ENCODE measurements at regions not wholly inside any gene's neighbourhood (a gene's known extent, or its start where the extent isn't known, plus 50 kb on each side); places are given as distances from the start of the nearest gene placed in this dataset.
"Not testable (repeated sequence)": the region's sequence is repeated elsewhere in the genome, so short reads cannot be mapped to it uniquely, and the experiment has no call there.

GRCh38 chr2:234406085-234406484 is 90.8 kb downstream of the ARL4C start:
- DNase-seq (ENCODE audit: low read depth), result peak; percentile 18

DNA sequence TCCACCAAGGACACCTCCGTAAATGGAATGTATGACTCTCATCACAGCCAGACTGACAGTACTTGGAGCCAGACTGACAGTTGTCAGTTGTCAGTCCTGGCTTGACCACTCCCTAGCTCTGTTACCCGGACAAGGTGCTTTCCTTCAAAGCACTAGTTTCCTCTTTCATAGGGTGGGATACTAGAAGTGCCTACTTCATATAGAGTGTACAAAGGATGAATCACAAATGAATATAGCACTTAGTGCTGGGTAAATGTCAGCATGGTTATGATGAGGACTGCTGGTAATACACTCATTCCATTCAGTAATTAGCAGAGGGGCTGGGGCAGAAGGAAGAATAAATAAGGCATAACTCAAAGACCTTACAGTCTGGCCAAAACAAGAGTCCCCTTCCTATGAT is 91.4 kb downstream of the ARL4C start:
- DNase-seq (ENCODE audit: low read depth), result no peak

GRCh38 chr2:234404957-234405356 is 91.9 kb downstream of the ARL4C start:
- DNase-seq (ENCODE audit: low read depth), result no peak

- no peak for DNase-seq (ENCODE audit: low read depth)
Observed at GRCh38 chr2:234403751-234404150, 93.1 kb downstream of the ARL4C start.

DNA sequence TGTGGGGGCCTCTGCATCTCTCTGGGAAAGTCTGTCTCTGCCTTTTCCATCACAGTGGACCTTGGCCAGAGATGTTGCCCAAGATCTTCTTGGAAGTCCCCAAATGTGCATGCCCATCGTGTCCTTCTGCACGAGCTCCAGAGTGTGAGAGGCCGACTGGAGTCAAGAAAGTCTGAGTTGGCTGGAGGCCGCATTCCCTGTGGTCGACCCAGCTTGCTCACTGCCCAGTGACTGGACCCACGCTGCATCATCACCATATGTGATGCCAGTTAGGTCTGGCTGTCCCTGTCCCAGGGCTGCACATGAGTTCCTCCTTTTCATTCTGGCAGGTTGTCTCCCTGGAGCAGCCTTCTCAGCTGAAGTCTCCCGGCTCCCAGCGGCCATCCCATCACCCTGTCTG is 93.8 kb downstream of the ARL4C start:
- peak; percentile 86 for DNase-seq (ENCODE audit: low read depth)

DNA sequence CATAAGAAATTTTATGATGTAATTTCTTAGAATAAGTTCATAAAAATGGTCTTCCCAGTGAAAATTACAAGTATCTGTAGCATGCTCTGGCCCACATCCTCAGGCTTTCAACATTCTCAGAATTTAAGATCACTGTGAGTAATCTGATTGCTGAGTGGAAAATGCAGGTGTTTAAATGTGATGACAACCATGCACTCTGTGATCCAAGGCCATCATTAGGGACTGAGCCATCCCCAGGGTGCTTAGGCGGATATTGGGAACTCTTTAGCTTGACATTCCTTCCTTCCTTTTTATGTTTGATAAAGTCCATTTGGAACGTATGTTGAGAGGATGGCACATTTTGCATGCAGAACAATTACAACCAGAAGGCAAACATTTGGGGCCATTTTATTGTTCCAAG is 95.5 kb downstream of the ARL4C start:
- no peak for DNase-seq (ENCODE audit: low read depth)

DNA sequence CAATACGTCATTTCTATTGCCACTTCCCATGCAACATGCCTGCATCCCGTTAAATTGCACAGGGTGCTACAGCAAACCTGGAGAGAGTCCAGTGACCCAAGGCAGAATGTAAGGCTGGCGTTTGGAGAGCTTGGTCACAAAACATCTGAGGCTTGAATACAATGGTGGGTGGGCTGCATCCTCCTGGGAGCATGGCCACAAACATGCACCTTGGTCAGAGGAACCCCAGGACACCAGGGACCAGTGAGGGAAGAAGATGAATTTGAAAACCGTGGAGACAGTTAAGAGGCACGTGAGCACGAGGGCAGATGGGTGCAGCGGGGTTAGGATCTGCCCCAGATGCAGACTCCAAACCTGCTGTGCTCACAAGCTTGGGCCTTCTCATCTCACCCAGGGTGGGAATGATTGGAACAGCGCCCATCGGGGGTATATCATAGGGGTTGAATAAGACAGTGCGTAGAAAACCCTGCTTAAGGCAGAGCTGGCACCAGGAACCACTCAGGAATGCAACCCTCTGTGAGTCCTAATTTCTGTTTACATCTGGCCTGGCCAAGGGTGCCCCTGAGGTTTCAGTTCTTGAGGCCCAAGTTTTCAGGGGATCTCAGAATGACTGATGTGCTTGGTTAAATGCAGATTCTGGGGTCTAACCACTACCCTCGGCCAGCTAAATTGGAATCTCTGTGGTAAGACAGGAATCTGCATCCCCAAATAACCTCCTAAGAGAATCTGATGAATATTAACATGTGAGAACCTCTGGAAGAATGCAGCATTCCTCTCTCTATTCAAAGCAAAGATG is 97.2 kb downstream of the ARL4C start:
- peak; percentile 68 for DNase-seq (ENCODE audit: low read depth)

DNA sequence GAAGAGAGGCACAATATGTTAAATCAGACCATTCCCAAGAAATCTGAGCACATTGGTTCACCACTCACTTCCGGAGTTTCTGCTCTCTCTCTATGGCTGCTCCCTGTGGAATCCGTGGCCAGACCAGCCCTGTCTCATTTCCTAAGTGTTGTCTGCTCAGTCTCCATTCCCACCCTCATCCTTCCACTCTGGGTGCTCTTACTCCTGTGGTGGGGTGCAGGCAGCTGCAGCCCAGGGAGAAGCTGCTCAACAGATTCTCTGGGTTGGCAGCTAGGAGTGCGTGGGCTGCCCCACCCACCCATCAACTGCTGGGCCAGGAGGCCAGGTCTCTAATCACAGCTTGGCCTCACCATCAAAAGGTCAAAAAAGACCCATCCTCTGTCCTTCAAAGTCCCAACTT is 98.3 kb downstream of the ARL4C start:
- DNase-seq (ENCODE audit: low read depth), result no peak

GRCh38 chr2:234395891-234396420 is 100.9 kb downstream of the ARL4C start:
- no peak for DNase-seq (ENCODE audit: low read depth)

DNA sequence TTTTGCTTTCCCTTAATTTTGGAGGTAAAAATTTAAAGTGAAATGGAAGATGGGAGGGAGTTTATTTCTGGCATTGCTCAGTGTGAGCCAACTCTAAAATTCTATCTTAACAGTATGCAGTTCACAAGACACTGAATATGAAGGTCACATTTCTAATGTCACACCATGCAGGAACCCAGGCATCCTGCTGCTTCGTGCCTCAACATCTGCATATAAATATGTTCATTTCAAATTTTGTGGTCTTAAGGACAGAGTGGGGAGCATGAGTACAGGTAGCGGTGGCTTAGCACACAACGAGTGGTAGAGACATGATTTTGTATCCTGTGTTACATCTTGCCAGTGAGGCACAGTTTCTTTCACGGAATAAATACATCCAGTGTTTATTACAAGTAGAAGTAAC is 102.4 kb downstream of the ARL4C start:
- DNase-seq (ENCODE audit: low read depth), result no peak

DNA sequence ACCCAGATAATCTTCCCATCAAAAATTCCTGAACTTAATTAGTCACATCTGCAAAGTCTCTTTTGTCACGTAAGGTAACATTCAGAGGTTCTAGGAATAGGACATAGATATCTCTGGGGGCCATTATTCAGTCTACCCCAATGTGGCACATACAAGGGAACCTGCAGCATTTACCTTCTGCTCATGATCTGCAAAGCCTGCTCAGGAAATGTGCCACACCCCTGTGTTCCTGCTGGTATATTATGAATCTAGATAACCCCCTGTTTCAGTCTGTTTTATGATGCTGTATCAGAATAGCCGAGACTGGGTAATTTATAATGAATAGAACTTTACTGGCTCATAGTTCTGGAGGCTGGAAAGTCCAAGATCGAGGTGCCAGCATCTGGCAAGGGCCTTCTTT is 103.5 kb downstream of the ARL4C start:
- no peak for DNase-seq (ENCODE audit: low read depth)

- DNase-seq (ENCODE audit: low read depth), result peak; percentile 15
Observed at GRCh38 chr2:234392041-234392615, 104.8 kb downstream of the ARL4C start.

GRCh38 chr2:234391625-234392024 is 105.3 kb downstream of the ARL4C start:
- DNase-seq (ENCODE audit: low read depth), result no peak

GRCh38 chr2:234389661-234390060 is 107.2 kb downstream of the ARL4C start:
- DNase-seq (ENCODE audit: low read depth), result not testable (repeated sequence)

GRCh38 chr2:234388591-234388990 is 108.3 kb downstream of the ARL4C start:
- DNase-seq (ENCODE audit: low read depth), result no peak

GRCh38 chr2:234386971-234387370 is 109.9 kb downstream of the ARL4C start:
- DNase-seq (ENCODE audit: low read depth), result no peak

GRCh38 chr2:234382131-234382530 is 114.8 kb downstream of the ARL4C start:
- DNase-seq (ENCODE audit: low read depth), result no peak

DNA sequence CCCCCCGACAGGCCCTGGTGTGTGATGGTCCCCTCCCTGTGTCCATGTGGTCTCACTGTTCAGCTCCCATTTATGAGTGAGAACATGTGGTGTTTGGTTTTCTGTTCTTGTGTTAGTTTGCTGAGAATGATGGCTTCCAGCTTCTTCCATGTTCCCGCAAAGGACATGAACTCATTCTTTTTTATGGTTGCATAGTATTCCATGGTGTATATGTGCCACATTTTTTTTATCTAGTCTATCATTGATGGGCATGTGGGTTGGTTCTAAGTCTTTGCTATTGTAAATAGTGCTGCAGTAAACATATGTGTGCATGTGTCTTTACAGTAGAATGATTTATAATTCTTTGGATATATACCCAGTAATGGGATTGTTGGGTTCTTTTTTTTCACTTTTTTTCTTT is 117.9 kb downstream of the ARL4C start:
- DNase-seq (ENCODE audit: low read depth), result not testable (repeated sequence)

DNA sequence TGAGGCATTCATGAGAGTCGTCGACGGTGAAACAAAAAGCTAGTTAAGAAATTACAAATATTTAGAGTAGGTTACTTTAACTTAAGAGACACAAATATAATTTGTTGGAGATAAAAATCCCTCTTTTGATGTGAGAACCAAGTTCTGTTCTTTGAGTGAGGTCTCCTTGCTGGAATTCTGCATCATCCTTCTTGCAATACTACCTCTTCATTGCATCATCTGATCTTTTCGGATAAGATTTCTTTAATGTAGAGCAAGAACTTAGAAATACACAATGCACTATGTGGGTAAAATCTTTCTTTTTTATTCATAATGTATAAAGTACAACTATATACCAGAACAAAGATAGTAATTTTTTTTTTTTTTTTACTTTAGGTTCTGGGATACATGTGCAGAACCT is 118.4 kb downstream of the ARL4C start:
- DNase-seq (ENCODE audit: low read depth), result no peak

GRCh38 chr2:234377761-234378391 is 119.0 kb downstream of the ARL4C start:
- peak; percentile 31 for DNase-seq (ENCODE audit: low read depth)

DNA sequence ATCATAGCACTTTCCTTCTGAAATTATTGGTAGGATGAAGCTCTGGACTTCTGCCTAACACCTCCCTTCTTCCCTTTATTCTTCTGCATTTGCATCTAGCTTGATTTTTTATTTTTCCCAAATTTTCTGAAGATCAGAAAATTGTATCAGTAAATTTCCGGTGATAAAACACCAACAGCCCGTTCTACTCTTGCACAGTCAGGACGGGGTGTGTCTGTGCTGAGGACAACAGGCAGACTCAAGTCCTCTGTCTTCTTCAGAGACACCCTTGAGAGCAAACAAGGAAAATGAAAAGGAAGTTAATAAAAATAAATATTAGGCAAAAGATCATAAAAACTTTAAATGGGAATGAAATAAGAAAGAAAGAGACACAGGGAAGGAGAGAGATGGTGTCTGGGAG is 120.7 kb downstream of the ARL4C start:
- no peak for DNase-seq (ENCODE audit: low read depth)

- DNase-seq (ENCODE audit: low read depth), result no peak
Observed at GRCh38 chr2:234375176-234375880, 121.6 kb downstream of the ARL4C start.

Data from M059J (cell line).